ENCODE measurements at regions not wholly inside any gene's neighbourhood (a gene's known extent, or its start where the extent isn't known, plus 50 kb on each side); places are given as distances from the start of the nearest gene placed in this dataset.
A peak's percentile ranks its signal among the peaks of the same experiment; 100 is the strongest.
"Not testable (repeated sequence)": the region's sequence is repeated elsewhere in the genome, so short reads cannot be mapped to it uniquely, and the experiment has no call there.

GRCh38 chr14:43307836-43308235, 1199.2 kb downstream of the FSCB start:
- Histone ChIP-seq H3K4me3 (ENCODE audit: low read depth, low read length, poor library complexity, severe bottlenecking) (no peak overlapping the region), H3K27me3 (replicated peaks; ENCODE audit: insufficient read depth, low read depth, low read length, poor library complexity) (no peaks in the 10 kb centered on the region), H3K9me3 (ENCODE audit: low read depth, low read length, poor library complexity, severe bottlenecking) (no peaks in the 10 kb centered on the region), H3K27ac (ENCODE audit: low read depth, low read length, poor library complexity, severe bottlenecking) (no peak overlapping the region), H3K36me3 (ENCODE audit: insufficient read depth, low read length, poor library complexity, severe bottlenecking) (no peaks in the 10 kb centered on the region), H3K4me1 (ENCODE audit: insufficient read depth, low read length, poor library complexity, severe bottlenecking) (no peaks in the 10 kb centered on the region)
- intact Hi-C loops (cut with micrococcal nuclease; ENCODE audit: unreplicated experiment) = no loop called here
- ChIA-PET CTCF (no interaction called here), POLR2A (ENCODE audit: low non-redundant PET) (no interaction called here)
- BruUV-seq (replicated peaks) = no TSS peak
- no peak for DNase-seq (ENCODE audit: low spot score)
- no peak for TF ChIP-seq EZH2 (IDR thresholded peaks at IDR 0.05; ENCODE audit: borderline replicate concordance, low read depth, low read length, poor library complexity, severe bottlenecking)
- TF ChIP-seq, protein P1, sequence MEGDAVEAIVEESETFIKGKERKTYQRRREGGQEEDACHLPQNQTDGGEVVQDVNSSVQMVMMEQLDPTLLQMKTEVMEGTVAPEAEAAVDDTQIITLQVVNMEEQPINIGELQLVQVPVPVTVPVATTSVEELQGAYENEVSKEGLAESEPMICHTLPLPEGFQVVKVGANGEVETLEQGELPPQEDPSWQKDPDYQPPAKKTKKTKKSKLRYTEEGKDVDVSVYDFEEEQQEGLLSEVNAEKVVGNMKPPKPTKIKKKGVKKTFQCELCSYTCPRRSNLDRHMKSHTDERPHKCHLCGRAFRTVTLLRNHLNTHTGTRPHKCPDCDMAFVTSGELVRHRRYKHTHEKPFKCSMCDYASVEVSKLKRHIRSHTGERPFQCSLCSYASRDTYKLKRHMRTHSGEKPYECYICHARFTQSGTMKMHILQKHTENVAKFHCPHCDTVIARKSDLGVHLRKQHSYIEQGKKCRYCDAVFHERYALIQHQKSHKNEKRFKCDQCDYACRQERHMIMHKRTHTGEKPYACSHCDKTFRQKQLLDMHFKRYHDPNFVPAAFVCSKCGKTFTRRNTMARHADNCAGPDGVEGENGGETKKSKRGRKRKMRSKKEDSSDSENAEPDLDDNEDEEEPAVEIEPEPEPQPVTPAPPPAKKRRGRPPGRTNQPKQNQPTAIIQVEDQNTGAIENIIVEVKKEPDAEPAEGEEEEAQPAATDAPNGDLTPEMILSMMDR (conservative IDR thresholded peaks at IDR 0.05; ENCODE audit: low read depth, low read length) = no peak

DNA sequence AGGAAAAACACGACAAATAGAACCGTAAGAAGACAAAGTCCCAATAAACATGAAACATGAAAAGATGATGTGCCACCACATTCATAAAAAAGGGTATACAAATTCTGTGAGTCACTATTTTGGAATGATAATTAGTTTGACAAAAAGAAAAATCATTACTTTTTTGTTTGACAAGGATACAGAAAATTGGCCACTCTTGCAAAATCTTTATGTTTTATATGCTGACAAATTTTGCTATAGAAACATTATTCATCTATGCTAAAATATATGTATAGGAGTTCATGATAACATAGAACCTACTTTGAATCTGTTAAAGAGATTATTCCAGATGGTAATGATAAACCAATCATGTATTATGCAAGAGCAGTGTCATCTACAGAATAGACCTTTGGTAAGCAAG, 1201.0 kb downstream of the FSCB start:
- Histone ChIP-seq H3K36me3 (ENCODE audit: insufficient read depth, low read length, poor library complexity, severe bottlenecking) (no peaks in the 10 kb centered on the region), H3K4me3 (ENCODE audit: low read depth, low read length, poor library complexity, severe bottlenecking) (no peak overlapping the region), H3K4me1 (ENCODE audit: insufficient read depth, low read length, poor library complexity, severe bottlenecking) (no peaks in the 10 kb centered on the region), H3K27me3 (replicated peaks; ENCODE audit: insufficient read depth, low read depth, low read length, poor library complexity) (no peaks in the 10 kb centered on the region), H3K27ac (ENCODE audit: low read depth, low read length, poor library complexity, severe bottlenecking) (no peak overlapping the region), H3K9me3 (ENCODE audit: low read depth, low read length, poor library complexity, severe bottlenecking) (no peaks in the 10 kb centered on the region)
- no TSS peak for BruUV-seq (replicated peaks)
- TF ChIP-seq EZH2 (IDR thresholded peaks at IDR 0.05; ENCODE audit: borderline replicate concordance, low read depth, low read length, poor library complexity, severe bottlenecking) = no peak
- TF ChIP-seq, protein P1 (conservative IDR thresholded peaks at IDR 0.05; ENCODE audit: low read depth, low read length) = no peak
- ChIA-PET POLR2A (ENCODE audit: low non-redundant PET) (no interaction called here), CTCF (no interaction called here)
- peak; percentile 2 for DNase-seq (ENCODE audit: low spot score)
- intact Hi-C loops (cut with micrococcal nuclease; ENCODE audit: unreplicated experiment) = no loop called here

DNA sequence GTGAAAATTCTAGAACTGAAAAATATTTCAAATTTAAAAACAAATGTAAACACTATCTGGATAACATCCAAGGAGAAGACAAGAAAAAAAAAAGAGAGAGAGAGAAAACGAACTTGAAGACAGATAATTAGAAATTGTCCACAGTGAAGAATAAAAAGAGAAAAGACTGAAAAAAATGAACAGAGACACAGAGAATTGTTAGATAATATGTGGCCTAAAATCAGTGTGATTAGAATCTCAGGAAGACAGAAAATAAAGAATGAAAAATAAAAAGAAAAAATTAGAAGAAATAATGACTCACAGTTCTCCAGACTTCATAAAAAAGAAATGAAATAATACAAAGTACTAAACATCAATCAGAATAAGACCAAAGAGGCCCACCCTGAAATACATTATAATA, 1209.3 kb downstream of the FSCB start:
- no peak for DNase-seq (ENCODE audit: low spot score)
- intact Hi-C loops (cut with micrococcal nuclease; ENCODE audit: unreplicated experiment) = no loop called here
- BruUV-seq (replicated peaks) = no TSS peak
- no peaks in the 10 kb centered on the region for H3K27me3 ChIP-seq (replicated peaks; ENCODE audit: insufficient read depth, low read depth, low read length, poor library complexity)
- ChIA-PET CTCF (no interaction called here), POLR2A (ENCODE audit: low non-redundant PET) (no interaction called here)
- TF ChIP-seq, protein P1 (conservative IDR thresholded peaks at IDR 0.05; ENCODE audit: low read depth, low read length) = no peak
- TF ChIP-seq EZH2 (IDR thresholded peaks at IDR 0.05; ENCODE audit: borderline replicate concordance, low read depth, low read length, poor library complexity, severe bottlenecking) = no peak
- no peaks in the 10 kb centered on the region for H3K4me1 ChIP-seq (ENCODE audit: insufficient read depth, low read length, poor library complexity, severe bottlenecking)
- H3K36me3 ChIP-seq (ENCODE audit: insufficient read depth, low read length, poor library complexity, severe bottlenecking) = no peaks in the 10 kb centered on the region
- H3K9me3 ChIP-seq (ENCODE audit: low read depth, low read length, poor library complexity, severe bottlenecking) = no peaks in the 10 kb centered on the region
- H3K27ac ChIP-seq (ENCODE audit: low read depth, low read length, poor library complexity, severe bottlenecking) = no peak overlapping the region
- H3K4me3 ChIP-seq (ENCODE audit: low read depth, low read length, poor library complexity, severe bottlenecking) = no peak overlapping the region

DNA sequence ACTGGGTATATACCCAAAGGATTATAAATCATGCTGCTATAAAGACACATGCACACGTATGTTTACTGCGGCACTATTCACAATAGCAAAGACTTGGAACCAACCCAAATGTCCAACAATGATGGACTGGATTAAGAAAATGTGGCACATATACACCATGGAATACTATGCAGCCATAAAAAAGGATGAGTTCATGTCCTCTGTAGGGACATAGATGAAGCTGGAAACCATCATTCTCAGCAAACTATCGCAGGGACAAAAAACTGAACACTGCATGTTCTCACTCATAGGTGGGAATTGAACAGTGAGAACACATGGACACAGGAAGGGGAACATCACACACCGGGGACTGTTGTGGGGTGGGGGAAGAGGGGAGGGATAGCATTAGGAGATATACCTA, 1211.0 kb downstream of the FSCB start:
- BruUV-seq (replicated peaks); H3K9me3 ChIP-seq (ENCODE audit: low read depth, low read length, poor library complexity, severe bottlenecking); DNase-seq (ENCODE audit: low spot score); H3K27ac ChIP-seq (ENCODE audit: low read depth, low read length, poor library complexity, severe bottlenecking); CTCF ChIA-PET; H3K4me1 ChIP-seq (ENCODE audit: insufficient read depth, low read length, poor library complexity, severe bottlenecking); intact Hi-C loops (cut with micrococcal nuclease; ENCODE audit: unreplicated experiment); H3K4me3 ChIP-seq (ENCODE audit: low read depth, low read length, poor library complexity, severe bottlenecking); H3K36me3 ChIP-seq (ENCODE audit: insufficient read depth, low read length, poor library complexity, severe bottlenecking); H3K27me3 ChIP-seq (replicated peaks; ENCODE audit: insufficient read depth, low read depth, low read length, poor library complexity); POLR2A ChIA-PET (ENCODE audit: low non-redundant PET): not testable (repeated sequence)
